HUES64 (cell line): ENCODE measurements at regions not wholly inside any gene's neighbourhood (a gene's known extent, or its start where the extent isn't known, plus 50 kb on each side); places are given as distances from the start of the nearest gene placed in this dataset.

Source experiments
- H3K27ac ChIP-seq: 2 replicates; pipeline ENCODE4 v1.7.0; 2013; ENCODE audit warnings: low read depth, low read length, inconsistent platforms
- H3K27me3 ChIP-seq: 2 replicates; pipeline ENCODE4 v1.6.1; 2013; ENCODE audit warnings: mild to moderate bottlenecking, low read length; ENCODE audit not compliant: insufficient read depth
- H3K36me3 ChIP-seq: 2 replicates; pipeline ENCODE4 v1.6.1; 2013; ENCODE audit warnings: mild to moderate bottlenecking, low read length; ENCODE audit not compliant: insufficient read depth
- H3K4me1 ChIP-seq: 2 replicates; pipeline ENCODE4 v1.6.1; 2013; ENCODE audit warnings: mild to moderate bottlenecking, low read length, moderate library complexity; ENCODE audit not compliant: insufficient read depth
- H3K4me3 ChIP-seq: 2 replicates; pipeline ENCODE4 v1.5.1; 2013; ENCODE audit warnings: mild to moderate bottlenecking, low read length, moderate library complexity
- H3K9ac ChIP-seq: 2 replicates; pipeline ENCODE4 v1.6.1; 2013; ENCODE audit warnings: mild to moderate bottlenecking, low read depth, low read length
- H3K9me3 ChIP-seq: 2 replicates; pipeline ENCODE4 v1.6.1; 2013; ENCODE audit warnings: low read depth, low read length; ENCODE audit not compliant: insufficient read depth
- WGBS: fragments of 150-250, 120-280 bp; methylation state at CpG from one replicate; pipeline ENCODE4 v1.1.7; 2013; ENCODE audit warnings: missing lambda C conversion rate; 5-methylcytosine and 5-hydroxymethylcytosine counted together

DNA sequence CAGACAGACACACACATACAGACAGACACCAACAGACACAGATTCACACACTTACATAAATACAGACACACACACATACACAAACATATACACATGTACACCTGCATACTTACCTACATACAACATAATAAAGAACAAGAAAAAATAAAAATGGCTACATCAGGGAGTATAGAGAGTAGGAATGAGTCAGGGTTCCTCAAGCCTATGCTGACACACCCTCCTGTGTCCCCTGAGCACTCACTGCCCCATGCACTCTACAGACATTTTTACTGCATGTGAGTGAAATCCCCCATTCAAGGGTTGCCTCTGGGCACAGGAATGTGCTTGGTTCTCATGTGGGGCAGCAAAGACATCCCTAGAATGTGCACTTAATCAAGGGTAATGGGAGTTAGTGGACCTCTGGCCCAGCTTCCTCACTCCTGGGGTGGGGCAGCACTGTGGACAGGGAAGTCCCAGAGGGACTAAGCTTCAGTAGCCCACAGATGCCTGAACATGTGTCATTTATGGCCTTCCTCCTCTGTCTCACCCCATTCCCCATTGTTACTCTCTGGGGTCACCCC is 185.9 kb upstream of the FOXA2 start:
- H3K27ac ChIP-seq, result no peak overlapping the region
- no peak overlapping the region for H3K4me3 ChIP-seq
- H3K4me1 ChIP-seq, result no peaks in the 10 kb centered on the region

GRCh38 chr20:22771706-22772105 is 187.3 kb upstream of the FOXA2 start:
- Histone ChIP-seq H3K27ac (no peak overlapping the region), H3K9me3 (no peaks in the 10 kb centered on the region), H3K4me1 (no peaks in the 10 kb centered on the region), H3K27me3 (no peaks in the 10 kb centered on the region), H3K9ac (no peak overlapping the region), H3K36me3 (no peaks in the 10 kb centered on the region), H3K4me3 (no peak overlapping the region)
- 88% methylated on average over 5 of the region's 5 CpGs for WGBS

More for the DNA sequence above, 185.9 kb upstream of the FOXA2 start:
- no peaks in the 10 kb centered on the region for H3K9me3 ChIP-seq
- H3K27me3 ChIP-seq, result no peaks in the 10 kb centered on the region
- H3K36me3 ChIP-seq, result no peaks in the 10 kb centered on the region
- H3K9ac ChIP-seq, result no peak overlapping the region

GRCh38 chr20:22773344-22773743 is 189.0 kb upstream of the FOXA2 start:
- no peaks in the 10 kb centered on the region for H3K4me1 ChIP-seq

DNA sequence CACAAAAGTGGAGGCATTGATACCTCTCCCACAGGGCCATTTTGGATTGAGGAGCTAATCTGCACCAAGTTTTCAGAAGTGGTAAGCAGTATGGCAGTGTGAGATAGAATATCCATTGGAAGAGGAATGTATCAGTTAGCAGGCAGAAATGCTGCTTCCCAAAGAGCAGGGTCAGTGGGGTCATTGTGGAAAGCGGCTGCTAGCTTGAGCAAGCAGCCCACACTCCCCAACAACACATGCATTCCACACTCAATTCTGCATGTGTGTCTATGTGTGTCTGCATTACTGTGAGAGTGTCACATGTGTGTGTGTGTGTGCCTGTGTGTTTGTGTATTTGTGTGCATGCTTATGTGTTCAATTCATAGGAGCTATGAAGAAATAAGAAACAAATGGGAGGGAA is 190.9 kb upstream of the FOXA2 start:
- Histone ChIP-seq H3K27ac (no peak overlapping the region), H3K4me1 (no peaks in the 10 kb centered on the region), H3K27me3 (no peaks in the 10 kb centered on the region), H3K9ac (no peak overlapping the region), H3K36me3 (no peaks in the 10 kb centered on the region), H3K9me3 (no peaks in the 10 kb centered on the region), H3K4me3 (no peak overlapping the region)
- no CpG with 5 or more reads among the region's 1 CpG for WGBS

More at GRCh38 chr20:22773344-22773743, 189.0 kb upstream of the FOXA2 start:
- H3K9me3 ChIP-seq, result no peaks in the 10 kb centered on the region
- no peak overlapping the region for H3K9ac ChIP-seq
- no peaks in the 10 kb centered on the region for H3K27me3 ChIP-seq
- H3K4me3 ChIP-seq, result no peak overlapping the region
- 81% methylated on average over 3 of the region's 3 CpGs for WGBS
- H3K36me3 ChIP-seq, result no peaks in the 10 kb centered on the region
- H3K27ac ChIP-seq, result no peak overlapping the region

DNA sequence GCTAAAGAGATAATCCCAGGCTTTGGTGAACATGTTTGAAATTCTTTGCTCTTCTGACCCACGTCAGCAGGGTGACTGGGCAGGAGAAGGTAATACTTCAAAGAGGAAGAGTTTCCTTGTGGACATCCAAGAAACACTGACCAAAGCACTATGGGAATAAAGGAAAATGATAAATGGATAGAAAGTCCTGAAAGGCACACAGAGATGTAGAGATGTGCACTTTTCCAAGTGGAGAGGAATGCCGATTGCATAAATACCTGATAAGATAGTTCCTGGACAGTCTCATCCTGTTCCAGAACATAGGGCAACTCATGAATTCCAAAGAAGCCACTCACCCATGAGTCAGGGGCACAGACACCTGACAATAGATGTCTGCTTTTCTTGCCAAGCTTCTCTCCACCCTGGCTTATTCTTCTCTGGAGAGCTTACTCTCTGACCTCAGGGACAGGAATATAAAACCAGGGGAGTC is 191.3 kb upstream of the FOXA2 start:
- H3K4me3 ChIP-seq, result no peak overlapping the region
- H3K27ac ChIP-seq, result no peak overlapping the region
- no peaks in the 10 kb centered on the region for H3K4me1 ChIP-seq
- 88% methylated on average over 2 of the region's 2 CpGs for WGBS
- no peaks in the 10 kb centered on the region for H3K9me3 ChIP-seq
- no peaks in the 10 kb centered on the region for H3K36me3 ChIP-seq
- H3K9ac ChIP-seq, result no peak overlapping the region
- no peaks in the 10 kb centered on the region for H3K27me3 ChIP-seq

- WGBS, result 97% methylated on average over 3 of the region's 3 CpGs
These were observed 192.0 kb upstream of the FOXA2 start for GRCh38 chr20:22776369-22776768.

DNA sequence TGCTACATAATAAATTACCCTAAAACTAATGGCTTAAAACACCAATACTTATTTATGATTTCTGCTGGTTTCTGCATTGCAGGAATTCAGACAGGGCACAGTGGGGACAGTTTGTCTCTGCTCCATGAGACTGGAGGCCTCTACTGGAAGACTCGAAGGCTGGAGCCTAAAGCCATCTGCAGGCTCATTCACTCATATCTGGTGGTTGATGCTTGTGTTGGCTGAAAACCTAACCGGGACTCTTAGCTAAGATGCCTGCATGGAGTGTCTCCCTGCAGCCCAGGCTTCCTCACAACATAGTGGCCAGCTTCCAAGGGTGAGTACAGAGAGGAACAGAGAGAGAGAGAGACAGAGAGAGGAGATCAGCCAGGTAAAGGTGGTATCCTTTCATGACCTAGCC is 195.5 kb upstream of the FOXA2 start:
- no peaks in the 10 kb centered on the region for H3K9me3 ChIP-seq
- 90% methylated on average over 2 of the region's 2 CpGs for WGBS
- no peak overlapping the region for H3K9ac ChIP-seq
- H3K27ac ChIP-seq, result no peak overlapping the region
- H3K27me3 ChIP-seq, result no peaks in the 10 kb centered on the region
- no peaks in the 10 kb centered on the region for H3K36me3 ChIP-seq
- H3K4me3 ChIP-seq, result no peak overlapping the region
- no peaks in the 10 kb centered on the region for H3K4me1 ChIP-seq

More at GRCh38 chr20:22776369-22776768, 192.0 kb upstream of the FOXA2 start:
- no peaks in the 10 kb centered on the region for H3K27me3 ChIP-seq
- H3K36me3 ChIP-seq, result no peaks in the 10 kb centered on the region
- H3K9me3 ChIP-seq, result no peaks in the 10 kb centered on the region
- H3K27ac ChIP-seq, result no peak overlapping the region
- no peak overlapping the region for H3K4me3 ChIP-seq
- H3K9ac ChIP-seq, result no peak overlapping the region
- no peaks in the 10 kb centered on the region for H3K4me1 ChIP-seq

DNA sequence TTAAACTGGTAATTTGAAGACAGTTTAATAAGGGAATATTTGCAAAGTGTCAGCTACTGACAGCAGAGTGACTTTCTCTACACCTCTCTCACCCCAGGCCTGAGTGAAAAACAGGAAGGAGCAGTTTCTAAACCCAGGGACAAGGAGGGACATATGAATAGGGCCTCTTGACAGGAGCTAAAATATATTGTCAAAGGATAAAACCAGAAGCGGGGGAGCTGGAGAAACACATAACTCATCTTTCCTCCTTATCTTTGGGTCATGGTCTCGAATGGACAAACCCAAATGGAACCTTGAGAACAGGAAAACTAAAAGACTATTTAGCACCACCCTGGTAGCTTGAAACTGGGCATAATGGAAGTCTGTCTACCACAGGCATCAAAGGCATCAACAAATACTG is 197.5 kb upstream of the FOXA2 start:
- H3K4me1 ChIP-seq, result no peaks in the 10 kb centered on the region
- H3K9me3 ChIP-seq, result no peaks in the 10 kb centered on the region
- WGBS, result 94% methylated on average over 2 of the region's 2 CpGs
- H3K4me3 ChIP-seq, result no peak overlapping the region
- no peaks in the 10 kb centered on the region for H3K27me3 ChIP-seq
- H3K27ac ChIP-seq, result no peak overlapping the region
- H3K9ac ChIP-seq, result no peak overlapping the region
- no peaks in the 10 kb centered on the region for H3K36me3 ChIP-seq

DNA sequence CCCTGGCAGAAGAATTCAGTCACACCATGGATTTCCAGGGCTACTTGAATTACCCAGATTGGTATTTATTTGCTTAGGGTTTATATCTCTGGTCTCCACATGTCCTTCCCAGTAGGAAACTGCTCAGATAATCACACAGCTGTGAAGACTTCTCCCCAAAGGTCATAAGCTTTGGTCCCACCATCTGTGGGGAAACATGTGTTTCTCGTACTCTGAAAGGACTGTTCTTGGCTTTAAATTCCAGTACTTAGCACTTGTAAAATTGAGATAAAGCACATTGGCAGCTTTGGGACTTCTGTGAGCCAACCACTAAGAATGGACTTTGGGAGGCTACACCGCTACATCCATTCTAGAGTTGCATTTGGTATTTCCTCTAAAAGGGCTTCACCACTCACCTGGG is 205.3 kb upstream of the FOXA2 start:
- no peak overlapping the region for H3K27ac ChIP-seq

DNA sequence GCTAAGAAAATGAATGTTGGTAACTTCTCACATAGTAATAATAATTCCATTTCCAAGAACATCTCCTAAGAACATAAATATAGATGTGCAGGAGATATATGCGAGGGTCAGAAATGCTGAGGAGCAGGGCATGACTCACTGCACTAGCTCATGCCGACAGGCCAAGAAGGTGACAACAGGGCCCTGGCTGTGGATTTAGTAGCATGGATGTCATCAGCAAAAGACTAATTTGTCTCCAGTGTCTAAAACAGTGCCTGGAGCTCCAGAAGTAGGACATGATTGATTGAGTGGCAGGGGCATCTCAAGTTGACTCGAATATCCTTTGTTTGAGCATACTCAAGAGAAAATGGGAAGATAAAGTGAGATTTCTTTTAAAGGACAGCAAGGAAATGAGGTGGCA is 207.0 kb upstream of the FOXA2 start:
- Histone ChIP-seq H3K9me3 (no peaks in the 10 kb centered on the region), H3K27ac (no peak overlapping the region), H3K9ac (no peak overlapping the region), H3K4me3 (no peak overlapping the region), H3K4me1 (peaks cover 17% of the 10 kb centered on the region), H3K27me3 (no peaks in the 10 kb centered on the region), H3K36me3 (no peaks in the 10 kb centered on the region)
- 90% methylated on average over 3 of the region's 3 CpGs for WGBS

More for the DNA sequence above, 205.3 kb upstream of the FOXA2 start:
- no peak overlapping the region for H3K9ac ChIP-seq
- no peaks in the 10 kb centered on the region for H3K9me3 ChIP-seq
- H3K4me3 ChIP-seq, result no peak overlapping the region
- H3K27me3 ChIP-seq, result no peaks in the 10 kb centered on the region
- 95% methylated on average over 2 of the region's 2 CpGs for WGBS
- H3K36me3 ChIP-seq, result no peaks in the 10 kb centered on the region
- peaks cover 7% of the 10 kb centered on the region; the same call in 1 of the 2 replicates for H3K4me1 ChIP-seq

- WGBS, result 88% methylated on average over 3 of the region's 3 CpGs
- no peaks in the 10 kb centered on the region for H3K27me3 ChIP-seq
- H3K27ac ChIP-seq, result no peak overlapping the region
- H3K9me3 ChIP-seq, result no peaks in the 10 kb centered on the region
- peaks cover 17% of the 10 kb centered on the region for H3K4me1 ChIP-seq
- H3K36me3 ChIP-seq, result no peaks in the 10 kb centered on the region
- H3K9ac ChIP-seq, result no peak overlapping the region
- H3K4me3 ChIP-seq, result no peak overlapping the region
These were observed 207.6 kb upstream of the FOXA2 start for GRCh38 chr20:22791877-22792525.
